Hematopoietic multipotent progenitor cell treated with erythropoietin and hydrocortisone succinate and interleukin-3 and kit ligand, for 6 days (in vitro differentiated cells): ENCODE measurements at regions not wholly inside any gene's neighbourhood (a gene's known extent, or its start where the extent isn't known, plus 50 kb on each side); places are given as distances from the start of the nearest gene placed in this dataset.
"Not testable (repeated sequence)": the region's sequence is repeated elsewhere in the genome, so short reads cannot be mapped to it uniquely, and the experiment has no call there.

Experiments
- DNase-seq: peaks from one replicate; pipeline ENCODE4 v3.0.0-alpha.2; 2015

DNA sequence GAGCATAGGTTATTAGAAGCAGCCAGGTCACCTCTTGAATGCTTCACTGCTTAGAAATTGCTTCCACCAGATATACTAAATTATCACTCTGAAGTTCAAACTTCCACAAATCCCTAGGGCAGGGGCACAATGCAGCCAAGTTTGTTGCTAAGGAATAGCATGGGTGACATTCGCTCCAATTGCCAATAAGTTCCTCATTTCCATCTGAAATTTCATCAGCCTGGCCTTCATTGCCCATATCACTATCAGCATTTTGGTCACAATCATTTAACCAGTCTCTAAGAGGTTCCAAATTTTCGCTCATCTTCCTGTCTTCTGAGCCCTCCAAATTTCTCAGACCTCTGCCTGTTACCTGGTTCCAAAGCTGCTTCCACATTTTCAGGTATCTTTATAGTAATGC is 356.1 kb downstream of the DAD1 start:
- no peak for DNase-seq

GRCh38 chr14:22232486-22232885 is 356.5 kb downstream of the DAD1 start:
- DNase-seq, result no peak

- peak; percentile 48 for DNase-seq
Measured at GRCh38 chr14:22231018-22231417, 358.0 kb downstream of the DAD1 start.

GRCh38 chr14:22230517-22230916 is 358.5 kb downstream of the DAD1 start:
- no peak for DNase-seq

- DNase-seq, result no peak
Measured at GRCh38 chr14:22227084-22227483, 361.9 kb downstream of the DAD1 start.

GRCh38 chr14:22226381-22226780 is 362.6 kb downstream of the DAD1 start:
- DNase-seq, result peak; percentile 80

- no peak for DNase-seq
Measured at GRCh38 chr14:22225516-22226140, 363.4 kb downstream of the DAD1 start.

DNA sequence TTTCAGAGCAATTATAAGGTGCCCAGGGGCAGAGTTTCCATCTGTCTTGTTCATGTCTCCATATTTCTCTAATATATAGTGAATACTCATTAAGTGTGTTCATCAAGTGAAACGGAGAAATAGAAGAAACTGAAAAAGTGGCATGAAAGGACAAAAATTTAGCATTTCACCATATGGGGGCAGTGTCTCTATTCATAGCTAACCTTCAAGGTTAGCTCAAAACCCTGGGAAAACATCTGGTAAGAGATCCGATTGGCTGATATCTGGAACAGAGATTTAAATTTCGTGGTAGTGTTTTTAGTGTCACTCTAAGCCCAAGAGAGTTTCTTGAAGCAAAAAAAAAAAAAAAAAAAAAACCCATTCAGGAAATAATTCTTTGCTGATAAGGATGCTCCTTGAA is 367.5 kb downstream of the DAD1 start:
- DNase-seq, result peak; percentile 64

- no peak for DNase-seq
Measured at GRCh38 chr14:22220427-22220826, 368.6 kb downstream of the DAD1 start.

DNA sequence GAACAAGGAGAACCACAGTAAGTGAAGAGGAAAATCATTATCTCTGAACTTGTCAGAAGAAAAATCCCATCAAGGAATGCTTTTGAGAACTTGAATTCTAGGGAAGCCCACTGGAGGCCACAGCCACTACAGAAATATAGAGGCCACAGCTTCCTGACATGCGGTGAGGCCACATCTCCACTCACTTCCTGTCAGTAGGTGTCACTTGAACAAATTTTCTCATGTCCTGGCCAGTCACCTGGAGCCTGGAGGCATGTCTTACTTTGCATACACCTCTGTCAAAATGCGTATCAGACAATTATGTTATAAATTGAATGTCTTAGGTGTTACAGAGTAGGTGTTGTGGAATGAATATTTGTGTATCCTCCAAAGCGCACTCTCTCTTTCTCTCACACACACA is 370.3 kb downstream of the DAD1 start:
- DNase-seq, result no peak

- peak; percentile 76 for DNase-seq
Measured at GRCh38 chr14:22213120-22213519, 375.9 kb downstream of the DAD1 start.

- DNase-seq, result no peak
Measured at GRCh38 chr14:22210906-22211305, 378.1 kb downstream of the DAD1 start.

- no peak for DNase-seq
Measured at GRCh38 chr14:22210026-22210425, 379.0 kb downstream of the DAD1 start.

DNA sequence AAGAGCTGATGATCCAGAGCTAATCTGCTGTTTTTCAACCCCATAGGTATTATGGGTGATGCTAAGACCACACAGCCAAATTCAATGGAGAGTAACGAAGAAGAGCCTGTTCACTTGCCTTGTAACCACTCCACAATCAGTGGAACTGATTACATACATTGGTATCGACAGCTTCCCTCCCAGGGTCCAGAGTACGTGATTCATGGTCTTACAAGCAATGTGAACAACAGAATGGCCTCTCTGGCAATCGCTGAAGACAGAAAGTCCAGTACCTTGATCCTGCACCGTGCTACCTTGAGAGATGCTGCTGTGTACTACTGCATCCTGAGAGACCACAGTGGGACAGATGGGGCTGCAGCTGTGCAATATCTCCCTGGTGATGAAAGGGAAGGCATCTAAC is 386.0 kb downstream of the DAD1 start:
- DNase-seq, result no peak

GRCh38 chr14:22202313-22202712 is 386.7 kb downstream of the DAD1 start:
- no peak for DNase-seq

DNA sequence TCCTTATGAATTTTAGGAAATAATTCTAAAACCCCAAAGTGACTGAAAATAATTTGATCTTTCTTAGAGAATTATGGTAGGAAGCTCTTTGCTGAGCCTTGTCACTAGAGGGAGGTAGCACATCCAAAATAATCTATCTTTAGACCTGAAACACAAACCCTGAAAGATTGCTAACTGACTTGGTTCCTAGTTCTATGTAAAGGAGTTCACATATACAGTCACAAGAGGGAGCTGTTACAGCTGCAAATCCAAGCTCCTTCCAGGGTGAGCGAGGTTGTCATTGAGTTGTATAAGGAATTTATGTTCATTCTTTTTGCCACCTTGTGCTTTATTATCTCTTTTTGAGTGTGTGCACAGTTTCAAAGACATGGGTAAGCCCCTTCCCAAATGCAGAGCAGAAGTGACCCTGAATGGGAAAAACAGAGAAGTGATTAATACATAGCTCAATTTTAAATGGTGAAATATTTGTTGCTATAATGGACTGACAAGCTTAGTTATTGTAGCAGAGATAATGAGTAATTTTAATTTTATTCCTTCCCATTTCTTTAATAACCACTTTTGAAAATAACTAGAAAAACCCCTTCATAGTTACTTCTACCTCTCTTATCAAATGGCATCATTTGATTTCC is 387.9 kb downstream of the DAD1 start:
- DNase-seq, result peak; percentile 87

GRCh38 chr14:22200131-22200530 is 388.9 kb downstream of the DAD1 start:
- DNase-seq, result not testable (repeated sequence)

- DNase-seq, result no peak
Measured at GRCh38 chr14:22194664-22195063, 394.4 kb downstream of the DAD1 start.

DNA sequence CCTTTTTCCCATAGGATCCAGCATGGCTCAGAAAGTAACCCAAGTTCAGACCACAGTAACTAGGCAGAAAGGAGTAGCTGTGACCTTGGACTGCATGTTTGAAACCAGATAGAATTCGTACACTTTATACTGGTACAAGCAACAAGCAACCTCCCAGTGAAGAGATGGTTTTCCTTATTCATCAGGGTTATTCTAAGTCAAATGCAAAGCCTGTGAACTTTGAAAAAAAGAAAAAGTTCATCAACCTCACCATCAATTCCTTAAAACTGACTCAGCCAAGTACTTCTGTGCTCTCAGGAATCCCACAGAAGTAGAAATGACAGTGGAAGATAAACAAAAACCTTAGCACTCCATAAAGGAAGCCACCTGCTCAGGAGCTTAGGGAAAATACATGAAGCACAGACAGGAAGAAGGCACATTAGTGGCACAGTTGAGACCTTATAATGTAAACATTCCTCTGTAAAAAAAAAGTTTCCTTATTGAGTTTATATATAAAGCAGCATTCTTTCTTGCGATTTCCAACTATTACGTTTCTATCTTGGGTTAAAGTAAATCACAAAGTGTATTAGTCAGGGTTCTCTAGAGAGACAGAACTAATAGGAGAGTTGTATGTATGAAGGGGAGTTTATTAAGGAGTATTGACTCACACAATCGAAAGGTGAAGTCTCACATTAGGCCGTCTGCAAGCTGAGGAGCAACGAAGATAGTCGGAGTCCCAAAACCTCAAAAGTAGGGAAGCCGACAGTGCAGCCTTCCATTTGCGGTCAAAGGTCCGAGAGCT is 398.4 kb downstream of the DAD1 start:
- no peak for DNase-seq

DNA sequence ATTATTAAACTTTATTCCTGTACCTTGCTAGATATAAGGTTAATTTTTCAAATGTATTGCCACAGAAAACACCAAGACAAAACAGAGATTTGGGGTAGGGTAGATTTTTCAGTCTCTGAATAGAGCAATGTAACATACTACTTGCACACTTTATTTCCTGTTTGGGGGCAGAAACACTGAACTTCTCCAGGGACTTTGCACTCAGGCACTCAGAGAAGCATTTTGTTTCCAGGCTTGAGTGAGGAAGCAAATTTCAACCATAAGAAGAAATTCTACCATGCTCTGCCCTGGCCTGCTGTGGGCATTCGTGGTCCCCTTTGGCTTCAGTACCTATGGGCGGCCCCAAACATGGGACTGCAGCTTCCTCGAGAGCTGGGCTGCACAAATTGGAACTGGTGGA is 399.1 kb downstream of the DAD1 start:
- DNase-seq, result no peak

- DNase-seq, result no peak
Measured at GRCh38 chr14:22188318-22188717, 400.7 kb downstream of the DAD1 start.

GRCh38 chr14:22185789-22186188 is 403.2 kb downstream of the DAD1 start:
- no peak for DNase-seq

DNA sequence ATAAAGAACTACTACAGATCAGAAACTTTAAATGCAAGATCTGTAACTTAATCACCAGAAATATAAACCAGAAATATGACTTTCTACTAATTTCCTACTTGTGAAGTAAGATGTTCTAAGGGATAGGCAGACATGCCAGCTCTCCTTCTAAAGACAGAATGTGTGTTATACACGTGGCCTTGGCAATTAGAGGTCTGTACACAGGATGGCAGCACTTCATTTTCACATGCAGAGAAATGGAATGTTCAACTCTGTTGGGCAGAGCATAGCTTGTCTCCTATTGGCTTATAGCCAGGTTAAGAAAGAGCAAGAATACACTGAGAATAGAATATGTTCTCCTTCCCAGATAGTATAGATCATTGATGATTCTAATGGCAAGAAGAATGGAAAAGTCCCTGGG is 403.8 kb downstream of the DAD1 start:
- peak; percentile 25 for DNase-seq

- DNase-seq, result peak; percentile 28
Measured at GRCh38 chr14:22184830-22185168, 404.2 kb downstream of the DAD1 start.
